HEK293 (cell line): ENCODE measurements at regions not wholly inside any gene's neighbourhood (a gene's known extent, or its start where the extent isn't known, plus 50 kb on each side); places are given as distances from the start of the nearest gene placed in this dataset.

Experiments used
- CTCF ChIA-PET: fragments of 350-600 bp; formaldehyde crosslinking; extraction: SDS; loops from one replicate; lab custom pipeline; 2021; ENCODE audit warnings: antibody characterized with exemption; lab: Yijun Ruan, JAX
- POLR2A ChIA-PET: fragments of 300-600 bp; formaldehyde crosslinking; extraction: SDS; loops from one replicate; lab custom pipeline; 2020; ENCODE audit warnings: antibody characterized with exemption, inconsistent platforms; lab: Yijun Ruan, JAX
- H3K27ac ChIP-seq: fragments of 200-500 bp; sonication (Bioruptor generic); 2 replicates; pipeline ENCODE4 v1.5.1; 2014; ENCODE audit warnings: low read depth, low read length, control low read depth, inconsistent platforms; ENCODE audit errors: extremely low read depth
- H3K36me3 ChIP-seq, 2 experiments: fragments of 200-500 bp in 1 of 2; sonication (Bioruptor generic) in 1 of 2; 1 replicate in 1 of 2; 2 replicates in 1 of 2; pipeline ENCODE4 v1.5.1; 2014 to 2017; ENCODE audit warnings: inconsistent platforms in 2 of 2, low read length in 2 of 2; ENCODE audit not compliant: control insufficient read depth in 2 of 2, insufficient read depth in 1 of 2
- H3K4me1 ChIP-seq: fragments of 200-500 bp; sonication (Bioruptor generic); 2 replicates; pipeline ENCODE4 v1.5.1; 2014; ENCODE audit warnings: mild to moderate bottlenecking, low read length, inconsistent platforms; ENCODE audit not compliant: control insufficient read depth, insufficient read depth
- H3K4me3 ChIP-seq: 2 replicates; pipeline ENCODE4 v1.5.1; 2011; ENCODE audit warnings: low read depth, mild to moderate bottlenecking, control low read depth, low read length, moderate library complexity
- H3K9me3 ChIP-seq: fragments of 200-500 bp; sonication (Bioruptor generic); 2 replicates; pipeline ENCODE4 v1.5.1; 2014; ENCODE audit warnings: low read depth, low read length, inconsistent platforms; ENCODE audit not compliant: control insufficient read depth, insufficient read depth
- BCL11A ChIP-seq: fragments of 450-650 bp; formaldehyde crosslinking; IDR thresholded peaks from 2 replicates; pipeline ENCODE4 v1.5.1; 2016; ENCODE audit warnings: low read depth, missing biosample characterization, missing genetic modification characterization
- EGR2 ChIP-seq: fragments of 450-650 bp; formaldehyde crosslinking; IDR thresholded peaks from 2 replicates; pipeline ENCODE4 v1.5.1; 2016; ENCODE audit warnings: low read depth, missing biosample characterization, missing genetic modification characterization
- SCRT1 ChIP-seq: fragments of 450-650 bp; formaldehyde crosslinking; IDR thresholded peaks from 2 replicates; pipeline ENCODE4 v1.5.1; 2016; ENCODE audit warnings: missing biosample characterization, missing genetic modification characterization, borderline replicate concordance
- SP2 ChIP-seq: fragments of 450-650 bp; formaldehyde crosslinking; IDR thresholded peaks from 2 replicates; pipeline ENCODE4 v1.5.1; 2016; ENCODE audit warnings: missing biosample characterization, missing genetic modification characterization
- TRIM28 ChIP-seq: IDR thresholded peaks from 2 replicates; pipeline ENCODE4 v1.6.1; 2011; ENCODE audit warnings: low read length, control low read depth, borderline replicate concordance
- ZBTB21 ChIP-seq: fragments of 450-650 bp; formaldehyde crosslinking; IDR thresholded peaks from 2 replicates; pipeline ENCODE4 v1.5.1; 2017; ENCODE audit warnings: missing biosample characterization, missing genetic modification characterization
- ZFP41 ChIP-seq: fragments of 450-650 bp; formaldehyde crosslinking; IDR thresholded peaks from 2 replicates; pipeline ENCODE4 v1.5.1; 2016; ENCODE audit warnings: missing biosample characterization, missing genetic modification characterization, borderline replicate concordance
- ZFP69B ChIP-seq: fragments of 450-650 bp; formaldehyde crosslinking; IDR thresholded peaks from 2 replicates; pipeline ENCODE4 v1.5.1; 2016; ENCODE audit warnings: missing biosample characterization, missing genetic modification characterization
- ZNF114 ChIP-seq: fragments of 450-650 bp; formaldehyde crosslinking; IDR thresholded peaks from 2 replicates; pipeline ENCODE4 v1.5.0; 2017; ENCODE audit warnings: missing biosample characterization, missing genetic modification characterization
- ZNF133 ChIP-seq: fragments of 450-650 bp; formaldehyde crosslinking; IDR thresholded peaks from 2 replicates; pipeline ENCODE4 v1.5.1; 2016; ENCODE audit warnings: missing biosample characterization, missing genetic modification characterization
- ZNF184 ChIP-seq: fragments of 450-650 bp; IDR thresholded peaks from 2 replicates; pipeline ENCODE4 v1.5.1; 2018; ENCODE audit warnings: missing biosample characterization, mild to moderate bottlenecking, missing genetic modification characterization
- ZNF223 ChIP-seq: fragments of 450-650 bp; formaldehyde crosslinking; IDR thresholded peaks from 2 replicates; pipeline ENCODE4 v1.5.1; 2016; ENCODE audit warnings: missing biosample characterization, missing genetic modification characterization
- ZNF23 ChIP-seq: fragments of 450-650 bp; formaldehyde crosslinking; IDR thresholded peaks from 2 replicates; pipeline ENCODE4 v1.5.1; 2016; ENCODE audit warnings: missing biosample characterization, missing genetic modification characterization, borderline replicate concordance
- ZNF335 ChIP-seq: fragments of 450-650 bp; formaldehyde crosslinking; conservative IDR thresholded peaks from 2 replicates; pipeline ENCODE4 v1.5.1; 2016; ENCODE audit warnings: missing biosample characterization, missing genetic modification characterization
- ZNF423 ChIP-seq: fragments of 450-650 bp; formaldehyde crosslinking; IDR thresholded peaks from 2 replicates; pipeline ENCODE4 v1.5.1; 2016; ENCODE audit warnings: missing biosample characterization, missing genetic modification characterization
- ZNF48 ChIP-seq: fragments of 450-650 bp; formaldehyde crosslinking; IDR thresholded peaks from 2 replicates; pipeline ENCODE4 v1.5.1; 2016; ENCODE audit warnings: missing biosample characterization, missing genetic modification characterization
- ZNF510 ChIP-seq: fragments of 450-650 bp; formaldehyde crosslinking; IDR thresholded peaks from 2 replicates; pipeline ENCODE4 v1.5.1; 2018; ENCODE audit warnings: mild to moderate bottlenecking, missing genetic modification characterization, missing biosample characterization; ENCODE audit not compliant: insufficient replicate concordance
- ZNF529 ChIP-seq: fragments of 450-650 bp; formaldehyde crosslinking; IDR thresholded peaks from 2 replicates; pipeline ENCODE4 v1.5.1; 2017; ENCODE audit warnings: missing genetic modification characterization, missing biosample characterization; ENCODE audit not compliant: insufficient replicate concordance
- ZNF560 ChIP-seq: fragments of 450-650 bp; formaldehyde crosslinking; IDR thresholded peaks from 2 replicates; pipeline ENCODE4 v1.5.1; 2017; ENCODE audit warnings: missing biosample characterization, missing genetic modification characterization, borderline replicate concordance
- ZNF600 ChIP-seq: fragments of 450-650 bp; formaldehyde crosslinking; IDR thresholded peaks from 2 replicates; pipeline ENCODE4 v1.5.1; 2016; ENCODE audit warnings: missing biosample characterization, missing genetic modification characterization
- ZNF621 ChIP-seq: fragments of 450-650 bp; formaldehyde crosslinking; IDR thresholded peaks from 2 replicates; pipeline ENCODE4 v1.5.1; 2017; ENCODE audit warnings: missing biosample characterization, missing genetic modification characterization
- ZNF707 ChIP-seq: fragments of 450-650 bp; formaldehyde crosslinking; IDR thresholded peaks from 2 replicates; pipeline ENCODE4 v1.5.1; 2016; ENCODE audit warnings: missing biosample characterization, missing genetic modification characterization
- TF ChIP-seq, protein P1 (sequence below): fragments of 450-650 bp; formaldehyde crosslinking; IDR thresholded peaks from 2 replicates; pipeline ENCODE4 v1.5.1; 2016; ENCODE audit warnings: missing biosample characterization, missing genetic modification characterization
- TF ChIP-seq, protein P2 (sequence below): fragments of 450-650 bp; IDR thresholded peaks from 2 replicates; pipeline ENCODE4 v1.5.1; 2018; ENCODE audit warnings: missing biosample characterization, mild to moderate bottlenecking, missing genetic modification characterization
- TF ChIP-seq, protein P3 (sequence below): fragments of 450-650 bp; formaldehyde crosslinking; conservative IDR thresholded peaks from 2 replicates; pipeline ENCODE4 v1.5.1; 2016; ENCODE audit warnings: low read depth, missing biosample characterization, missing genetic modification characterization

DNA sequence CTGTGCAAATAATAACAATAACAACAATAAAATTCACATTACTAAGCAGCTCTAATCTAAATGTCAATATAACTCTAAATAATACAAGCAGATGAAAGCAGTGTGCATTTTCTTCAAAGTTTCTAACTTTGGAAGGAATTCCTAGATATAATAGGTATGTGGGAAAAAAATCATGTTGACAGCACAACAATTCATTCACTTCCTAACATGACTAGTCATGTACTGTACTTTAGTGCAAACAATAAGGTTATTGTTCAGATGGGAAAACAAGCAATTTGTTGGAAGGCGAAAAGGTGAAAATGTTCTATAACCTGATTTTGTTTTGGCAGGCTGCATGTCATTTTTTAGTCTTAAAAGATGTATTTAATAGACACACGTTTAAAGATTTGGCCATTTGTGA lies 484.3 kb upstream of the JAG1 start (continued):
- TF ChIP-seq ZNF510 (no peak), ZBTB21 (no peak)

DNA sequence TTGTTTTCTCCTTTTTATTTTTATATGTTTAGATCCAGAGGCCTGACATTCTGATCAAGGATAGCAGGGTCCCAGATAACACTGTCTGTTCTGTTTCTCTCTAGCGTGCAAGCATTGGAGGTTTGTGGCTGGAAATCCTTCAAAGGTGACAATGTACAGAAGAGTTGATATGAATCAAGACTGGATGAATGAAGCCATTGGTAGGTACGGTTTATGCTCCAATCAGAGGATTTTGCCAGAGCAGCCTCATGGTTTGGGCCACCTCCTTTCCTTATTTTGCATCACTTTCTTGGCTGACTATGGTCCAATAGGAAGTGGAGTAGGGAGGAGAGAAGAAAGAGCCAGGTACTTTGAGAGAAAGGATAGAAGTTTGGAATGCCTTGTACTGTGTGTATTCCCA lies 484.8 kb upstream of the JAG1 start:
- TF ChIP-seq BCL11A (tag by site-specific recombination), result no peak
- TF ChIP-seq, protein P1, sequence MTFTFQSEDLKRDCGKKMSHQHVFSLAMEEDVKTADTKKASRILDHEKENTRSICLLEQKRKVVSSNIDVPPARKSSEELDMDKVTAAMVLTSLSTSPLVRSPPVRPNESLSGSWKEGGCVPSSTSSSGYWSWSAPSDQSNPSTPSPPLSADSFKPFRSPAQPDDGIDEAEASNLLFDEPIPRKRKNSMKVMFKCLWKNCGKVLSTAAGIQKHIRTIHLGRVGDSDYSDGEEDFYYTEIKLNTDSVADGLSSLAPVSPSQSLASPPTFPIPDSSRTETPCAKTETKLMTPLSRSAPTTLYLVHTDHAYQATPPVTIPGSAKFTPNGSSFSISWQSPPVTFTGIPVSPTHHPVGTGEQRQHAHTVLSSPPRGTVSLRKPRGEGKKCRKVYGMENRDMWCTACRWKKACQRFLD (tag by site-specific recombination), result no peak
- TF ChIP-seq ZNF23, result no peak
- no peak for TF ChIP-seq TRIM28
- no peak for TF ChIP-seq SCRT1 (tag by site-specific recombination)
- TF ChIP-seq SP2 (tag by site-specific recombination), result no peak
- TF ChIP-seq ZNF423, result no peak
- TF ChIP-seq ZNF223 (tag by site-specific recombination), result no peak
- no peak for TF ChIP-seq ZNF184 (tag by site-specific recombination)
- no peak for TF ChIP-seq ZNF529 (tag by site-specific recombination)
- TF ChIP-seq EGR2 (tag by site-specific recombination), result no peak
- TF ChIP-seq ZNF114 (tag by site-specific recombination), result no peak
- no peak for TF ChIP-seq ZNF133 (tag by site-specific recombination)
- TF ChIP-seq ZFP69B (tag by site-specific recombination), result no peak
- no peak for TF ChIP-seq ZNF335 (tag by site-specific recombination)
- TF ChIP-seq, protein P2, sequence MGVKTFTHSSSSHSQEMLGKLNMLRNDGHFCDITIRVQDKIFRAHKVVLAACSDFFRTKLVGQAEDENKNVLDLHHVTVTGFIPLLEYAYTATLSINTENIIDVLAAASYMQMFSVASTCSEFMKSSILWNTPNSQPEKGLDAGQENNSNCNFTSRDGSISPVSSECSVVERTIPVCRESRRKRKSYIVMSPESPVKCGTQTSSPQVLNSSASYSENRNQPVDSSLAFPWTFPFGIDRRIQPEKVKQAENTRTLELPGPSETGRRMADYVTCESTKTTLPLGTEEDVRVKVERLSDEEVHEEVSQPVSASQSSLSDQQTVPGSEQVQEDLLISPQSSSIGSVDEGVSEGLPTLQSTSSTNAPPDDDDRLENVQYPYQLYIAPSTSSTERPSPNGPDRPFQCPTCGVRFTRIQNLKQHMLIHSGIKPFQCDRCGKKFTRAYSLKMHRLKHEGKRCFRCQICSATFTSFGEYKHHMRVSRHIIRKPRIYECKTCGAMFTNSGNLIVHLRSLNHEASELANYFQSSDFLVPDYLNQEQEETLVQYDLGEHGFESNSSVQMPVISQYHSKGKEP (tag by site-specific recombination), result no peak
- TF ChIP-seq ZNF560, result no peak
- TF ChIP-seq ZFP41, result no peak
- no peak for TF ChIP-seq ZNF707
- POLR2A ChIA-PET, result no interaction called here
- no peaks in the 10 kb centered on the region for H3K4me1 ChIP-seq
- no peak overlapping the region for H3K4me3 ChIP-seq
- no peaks in the 10 kb centered on the region for H3K36me3 ChIP-seq
- CTCF ChIA-PET, result no interaction called here
- H3K9me3 ChIP-seq, result no peaks in the 10 kb centered on the region
- no peak overlapping the region for H3K27ac ChIP-seq

DNA sequence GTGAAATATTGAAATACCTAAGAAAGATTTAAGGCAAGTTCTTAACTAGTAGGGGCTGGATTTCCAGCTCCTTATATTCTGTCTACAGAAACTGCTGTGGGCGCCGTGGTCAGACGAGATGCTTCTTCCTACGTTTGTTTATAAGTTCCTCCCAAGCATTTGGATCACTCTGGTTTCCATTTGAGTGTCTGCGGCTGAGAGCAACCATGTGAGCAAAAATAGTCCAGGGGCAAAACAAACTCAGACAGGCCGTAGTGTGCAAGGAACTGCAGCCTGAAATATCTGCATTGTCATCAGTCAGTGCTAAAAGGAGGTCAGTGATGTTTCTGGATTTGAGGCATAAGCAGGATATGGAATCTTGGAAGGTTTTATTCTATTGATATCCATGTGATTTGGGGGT lies 485.9 kb upstream of the JAG1 start:
- no peak overlapping the region for H3K4me3 ChIP-seq
- CTCF ChIA-PET, result interaction anchor here (0.9 kb wide), 1 partner anchor 46 kb away, joined by 3 read pairs; no protein-coding TSS in a partner anchor
- H3K36me3 ChIP-seq, result no peaks in the 10 kb centered on the region
- H3K9me3 ChIP-seq, result no peaks in the 10 kb centered on the region
- H3K27ac ChIP-seq, result no peak overlapping the region
- POLR2A ChIA-PET, result no interaction called here
- no peaks in the 10 kb centered on the region for H3K4me1 ChIP-seq
- TF ChIP-seq, protein P3, sequence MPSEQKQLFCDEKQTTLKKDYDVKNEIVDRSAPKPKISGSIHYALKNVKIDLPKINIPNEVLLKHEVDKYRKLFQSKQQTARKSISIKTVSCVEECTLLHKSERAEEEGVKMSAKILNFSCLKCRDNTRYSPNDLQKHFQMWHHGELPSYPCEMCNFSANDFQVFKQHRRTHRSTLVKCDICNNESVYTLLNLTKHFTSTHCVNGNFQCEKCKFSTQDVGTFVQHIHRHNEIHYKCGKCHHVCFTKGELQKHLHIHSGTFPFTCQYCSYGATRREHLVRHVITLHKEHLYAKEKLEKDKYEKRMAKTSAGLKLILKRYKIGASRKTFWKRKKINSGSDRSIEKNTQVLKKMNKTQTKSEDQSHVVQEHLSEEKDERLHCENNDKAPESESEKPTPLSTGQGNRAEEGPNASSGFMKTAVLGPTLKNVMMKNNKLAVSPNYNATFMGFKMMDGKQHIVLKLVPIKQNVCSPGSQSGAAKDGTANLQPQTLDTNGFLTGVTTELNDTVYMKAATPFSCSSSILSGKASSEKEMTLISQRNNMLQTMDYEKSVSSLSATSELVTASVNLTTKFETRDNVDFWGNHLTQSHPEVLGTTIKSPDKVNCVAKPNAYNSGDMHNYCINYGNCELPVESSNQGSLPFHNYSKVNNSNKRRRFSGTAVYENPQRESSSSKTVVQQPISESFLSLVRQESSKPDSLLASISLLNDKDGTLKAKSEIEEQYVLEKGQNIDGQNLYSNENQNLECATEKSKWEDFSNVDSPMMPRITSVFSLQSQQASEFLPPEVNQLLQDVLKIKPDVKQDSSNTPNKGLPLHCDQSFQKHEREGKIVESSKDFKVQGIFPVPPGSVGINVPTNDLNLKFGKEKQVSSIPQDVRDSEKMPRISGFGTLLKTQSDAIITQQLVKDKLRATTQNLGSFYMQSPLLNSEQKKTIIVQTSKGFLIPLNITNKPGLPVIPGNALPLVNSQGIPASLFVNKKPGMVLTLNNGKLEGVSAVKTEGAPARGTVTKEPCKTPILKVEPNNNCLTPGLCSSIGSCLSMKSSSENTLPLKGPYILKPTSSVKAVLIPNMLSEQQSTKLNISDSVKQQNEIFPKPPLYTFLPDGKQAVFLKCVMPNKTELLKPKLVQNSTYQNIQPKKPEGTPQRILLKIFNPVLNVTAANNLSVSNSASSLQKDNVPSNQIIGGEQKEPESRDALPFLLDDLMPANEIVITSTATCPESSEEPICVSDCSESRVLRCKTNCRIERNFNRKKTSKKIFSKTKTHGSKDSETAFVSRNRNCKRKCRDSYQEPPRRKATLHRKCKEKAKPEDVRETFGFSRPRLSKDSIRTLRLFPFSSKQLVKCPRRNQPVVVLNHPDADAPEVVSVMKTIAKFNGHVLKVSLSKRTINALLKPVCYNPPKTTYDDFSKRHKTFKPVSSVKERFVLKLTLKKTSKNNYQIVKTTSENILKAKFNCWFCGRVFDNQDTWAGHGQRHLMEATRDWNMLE (tag by site-specific recombination), result no peak
- TF ChIP-seq ZNF621 (no peak), ZNF48 (tag by site-specific recombination) (no peak), ZNF600 (tag by site-specific recombination) (no peak)
